ENCODE measurements at regions not wholly inside any gene's neighbourhood (a gene's known extent, or its start where the extent isn't known, plus 50 kb on each side); places are given as distances from the start of the nearest gene placed in this dataset.

DNA sequence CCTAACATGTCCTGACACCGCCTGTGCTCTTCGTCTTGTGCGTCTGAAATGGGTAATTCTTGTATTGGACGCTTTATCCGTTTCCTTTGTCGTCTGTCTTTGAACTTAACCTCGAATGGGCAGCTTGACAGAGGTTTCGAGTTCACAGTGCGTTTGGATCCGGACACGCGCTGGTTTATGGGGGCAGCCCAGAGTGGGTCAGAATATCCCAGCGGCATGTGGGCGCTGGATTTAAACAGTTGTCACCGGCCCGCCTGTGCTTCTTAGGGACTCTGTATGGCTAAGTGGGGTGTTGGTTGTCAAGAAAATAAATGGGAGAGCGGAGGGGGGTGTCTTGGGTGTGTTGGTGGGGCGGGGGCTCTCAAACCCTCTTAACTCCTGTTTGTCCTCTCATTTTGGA, 363.5 kb upstream of the AMELY start:
- DNase-seq (no peak), ATAC-seq (no peak)
- intact Hi-C loops (cut with micrococcal nuclease): no loop called here

GRCh38 chrY:7274369-7274913, 362.9 kb upstream of the AMELY start:
- intact Hi-C loops (cut with micrococcal nuclease): no loop called here
- peak; percentile 54 for DNase-seq
- peak; percentile 40 for ATAC-seq

DNA sequence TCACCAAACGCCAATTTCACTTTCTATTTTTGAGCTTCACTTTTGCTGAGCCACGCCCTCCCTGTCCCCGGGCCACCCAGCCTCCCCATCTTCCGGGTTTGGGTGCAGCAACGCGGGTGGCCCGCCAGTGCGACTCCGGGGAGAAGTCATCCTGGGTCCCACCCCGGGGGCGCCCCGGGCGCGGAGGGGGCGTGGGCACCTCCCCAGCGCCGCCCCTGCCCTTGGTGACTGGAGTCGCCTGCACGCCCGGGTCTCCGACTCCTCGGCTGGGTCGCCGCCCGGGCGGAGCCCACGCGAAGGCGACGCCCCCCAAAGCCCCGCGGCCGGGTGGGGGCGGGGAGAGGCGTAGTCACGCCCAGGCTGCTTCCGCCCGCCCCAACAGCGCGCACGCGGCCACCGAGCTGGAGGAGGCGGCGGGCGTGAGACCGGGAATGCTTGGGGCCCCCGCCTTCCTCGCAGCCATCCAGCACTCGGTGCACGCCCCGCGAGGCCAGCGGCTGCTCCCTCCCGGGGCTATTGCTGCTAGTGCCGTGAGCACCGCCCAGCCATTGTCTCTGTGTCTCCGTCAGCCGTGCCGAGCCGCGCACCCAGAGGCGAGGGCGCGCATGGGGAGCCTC, 362.1 kb upstream of the AMELY start:
- ATAC-seq: peak; percentile 92
- intact Hi-C loops (cut with micrococcal nuclease): no loop called here
- peak; percentile 88 for DNase-seq

DNA sequence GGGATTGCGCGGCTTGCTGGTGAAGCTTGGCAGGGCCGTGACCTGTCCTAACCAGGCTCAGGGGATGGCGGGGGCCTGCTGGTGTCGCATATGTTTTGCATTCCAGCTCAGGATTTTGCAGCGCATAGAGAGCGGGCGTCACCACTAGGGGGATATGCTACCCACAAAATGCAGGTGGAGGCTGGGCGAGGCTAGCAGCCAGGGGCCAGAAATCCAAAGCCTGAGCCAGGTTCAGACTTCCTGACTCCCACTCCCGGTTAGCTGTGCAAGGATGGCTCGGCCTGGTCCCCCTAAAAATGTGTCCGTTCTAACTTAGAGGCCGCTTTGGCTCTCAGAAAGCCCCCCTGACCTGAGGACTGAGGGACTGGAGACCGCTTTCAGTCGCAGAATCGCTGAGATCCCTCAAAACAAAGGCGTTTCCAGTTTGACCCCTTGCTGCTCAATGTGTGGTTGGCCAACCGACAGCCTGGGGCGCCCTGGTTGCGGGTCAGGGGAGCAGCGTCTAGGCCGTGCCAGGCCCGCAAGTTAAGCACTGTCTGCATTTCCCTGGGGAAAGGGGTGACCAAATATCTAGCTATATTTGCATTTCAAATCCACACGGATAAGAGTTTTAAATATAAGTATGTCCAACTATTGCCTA, 361.1 kb upstream of the AMELY start:
- DNase-seq: peak; percentile 76
- ATAC-seq: peak; percentile 54
- intact Hi-C loops (cut with micrococcal nuclease): no loop called here

DNA sequence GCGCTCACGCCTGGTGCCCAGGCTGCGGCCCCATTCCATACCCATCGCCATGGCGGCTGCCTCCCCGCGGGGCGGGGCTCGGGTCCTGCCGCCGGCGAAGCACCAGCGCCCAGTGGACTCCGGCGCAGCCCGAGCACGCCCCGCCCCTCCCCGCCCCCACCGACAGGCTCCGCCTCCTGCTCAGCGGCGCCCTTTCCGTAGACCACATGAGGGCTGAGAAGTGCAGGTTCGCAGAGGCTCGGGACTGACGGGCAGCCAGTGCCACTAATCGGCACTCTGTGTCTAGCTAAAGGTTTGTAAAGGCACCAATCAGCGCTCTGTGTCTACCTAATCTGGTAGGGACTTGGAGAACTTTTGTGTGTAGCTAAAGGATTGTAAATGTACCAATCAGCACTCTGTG, 352.2 kb upstream of the AMELY start:
- DNase-seq (no peak), ATAC-seq (no peak)
- intact Hi-C loops (cut with micrococcal nuclease): no loop called here

DNA sequence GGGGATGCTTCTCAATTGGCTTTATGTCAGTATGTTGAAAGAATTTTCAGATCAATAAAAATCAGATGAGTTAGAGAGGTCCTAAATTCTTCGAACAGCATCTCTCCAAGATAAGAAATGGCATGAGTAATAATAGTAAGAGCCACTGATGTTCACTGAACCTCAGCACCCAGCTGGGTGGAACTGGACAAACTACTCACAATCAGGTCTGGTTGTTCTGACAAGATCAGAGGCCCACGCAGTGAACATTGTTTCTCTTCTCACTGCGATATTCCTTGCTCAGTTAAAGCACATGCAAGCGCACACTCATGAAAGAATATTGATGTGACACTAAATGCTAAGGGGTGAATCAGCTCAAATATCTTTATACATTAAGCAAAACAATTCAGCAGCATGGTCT, 351.0 kb upstream of the AMELY start:
- DNase-seq (no peak), ATAC-seq (no peak)
- intact Hi-C loops (cut with micrococcal nuclease): no loop called here

DNA sequence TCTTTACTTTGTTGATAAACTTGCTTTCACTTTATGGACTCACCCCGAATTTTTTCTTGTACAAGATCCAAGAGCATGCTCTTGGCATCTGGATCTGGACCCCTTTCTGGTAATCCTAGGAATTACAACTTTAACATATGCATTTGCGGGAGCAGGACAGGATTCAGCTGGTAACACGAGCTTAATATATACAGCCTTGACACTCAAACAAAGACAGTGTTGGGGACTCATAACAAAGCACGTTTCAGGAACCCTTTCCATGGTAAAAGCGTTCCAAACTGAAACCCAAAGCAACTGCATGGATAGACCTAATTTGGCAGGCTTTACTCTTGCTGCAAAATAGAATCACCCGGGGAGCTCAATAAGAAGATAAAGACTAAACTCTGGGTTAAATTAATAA, 349.7 kb upstream of the AMELY start:
- DNase-seq: no peak
- intact Hi-C loops (cut with micrococcal nuclease): no loop called here
- ATAC-seq: no peak

DNA sequence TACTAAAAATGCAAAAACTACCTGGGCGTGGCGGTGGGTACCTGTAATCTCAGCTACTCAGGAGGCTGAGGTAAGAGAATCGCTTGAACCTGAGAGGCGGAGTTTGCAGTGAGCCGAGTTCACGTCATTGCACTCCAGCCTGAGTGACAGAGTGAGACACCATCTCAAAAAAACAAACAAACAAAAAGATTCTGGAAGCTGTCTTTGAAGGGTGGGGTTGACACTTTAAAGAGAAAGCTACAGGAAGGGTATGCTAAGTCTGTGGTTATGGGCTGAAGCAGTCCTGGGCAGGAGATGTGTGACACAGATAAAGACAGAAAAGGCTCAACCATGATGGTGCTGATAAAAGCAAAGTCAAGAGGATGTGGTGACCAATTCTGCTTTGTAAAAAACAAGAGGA, 328.5 kb upstream of the AMELY start:
- ATAC-seq (no peak), DNase-seq (no peak)
- intact Hi-C loops (cut with micrococcal nuclease): no loop called here

- ATAC-seq: no peak
- DNase-seq: no peak
- intact Hi-C loops (cut with micrococcal nuclease): no loop called here
Observed at GRCh38 chrY:7211971-7212370, 300.4 kb upstream of the AMELY start.

DNA sequence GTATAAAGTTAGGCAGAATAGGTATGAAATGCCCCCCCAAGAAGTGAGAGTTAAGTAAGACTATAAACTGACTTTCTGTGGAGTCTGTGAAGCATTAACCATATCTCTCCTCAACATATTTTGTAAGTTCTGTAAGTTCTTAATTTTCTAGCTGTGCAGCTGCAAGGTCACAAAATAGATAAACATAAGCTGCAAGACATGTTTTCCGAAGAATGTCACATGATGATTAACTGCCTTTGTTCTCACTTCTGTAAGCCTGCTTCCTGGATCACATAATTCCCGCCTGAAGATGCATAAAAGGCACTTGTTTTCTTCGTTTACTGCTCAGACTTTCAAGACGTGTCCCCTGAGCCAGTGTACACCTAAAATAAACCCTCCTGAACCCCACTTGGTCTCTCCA, 292.9 kb upstream of the AMELY start:
- ATAC-seq (no peak), DNase-seq (no peak)
- intact Hi-C loops (cut with micrococcal nuclease): no loop called here

DNA sequence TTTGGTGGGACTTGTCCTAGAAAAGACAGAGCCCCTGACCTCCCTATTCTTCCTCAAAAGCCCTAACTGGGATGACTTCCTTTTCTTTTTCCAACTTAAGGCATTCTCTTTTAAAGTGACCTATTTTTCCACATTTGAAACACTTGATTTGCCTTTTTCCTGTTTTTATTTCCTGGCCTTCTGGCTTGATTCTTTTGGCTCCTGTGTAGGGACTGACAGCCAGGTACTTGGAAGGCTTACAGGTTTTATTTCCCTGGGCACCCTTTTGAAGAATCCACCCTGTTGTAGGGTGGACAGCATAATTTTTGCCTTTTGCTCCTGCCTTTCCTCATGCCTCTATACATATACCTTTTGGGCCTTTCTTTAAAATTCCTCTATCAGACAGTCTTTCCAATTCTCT, 271.0 kb upstream of the AMELY start:
- intact Hi-C loops (cut with micrococcal nuclease): no loop called here
- no peak for DNase-seq
- ATAC-seq: no peak

GRCh38 chrY:7177631-7178030, 266.1 kb upstream of the AMELY start:
- intact Hi-C loops (cut with micrococcal nuclease): no loop called here
- ATAC-seq (no peak), DNase-seq (no peak)

- ATAC-seq: no peak
- intact Hi-C loops (cut with micrococcal nuclease): no loop called here
- no peak for DNase-seq
Observed at GRCh38 chrY:7169475-7169874, 257.9 kb upstream of the AMELY start.

DNA sequence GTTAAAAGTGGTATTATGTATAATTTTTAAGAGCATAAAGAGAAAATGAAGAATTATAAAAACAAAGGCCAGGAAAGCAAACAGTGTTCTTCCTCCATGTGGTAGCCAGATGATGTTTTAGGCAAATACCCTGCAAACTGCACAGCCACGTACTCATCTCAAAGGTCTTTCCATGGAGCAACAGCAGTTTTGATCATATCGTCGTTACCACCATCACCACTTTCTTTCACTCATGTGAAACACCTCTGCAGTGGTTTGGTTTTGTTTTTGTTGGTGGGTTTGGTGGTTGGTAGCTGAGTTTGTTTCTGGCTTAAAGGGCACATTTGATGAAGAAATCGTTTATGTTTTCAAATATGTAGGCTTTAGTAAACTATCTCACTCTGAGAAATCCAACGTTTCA, 229.9 kb upstream of the AMELY start:
- intact Hi-C loops (cut with micrococcal nuclease): no loop called here
- ATAC-seq (no peak), DNase-seq (no peak)
